Ishikawa (cell line): ENCODE measurements at regions not wholly inside any gene's neighbourhood (a gene's known extent, or its start where the extent isn't known, plus 50 kb on each side); places are given as distances from the start of the nearest gene placed in this dataset.

Source experiments
- CEBPB ChIP-seq: IDR thresholded peaks from 2 replicates; pipeline ENCODE4 v1.6.1; 2012
- EP300 ChIP-seq: IDR thresholded peaks from 2 replicates; pipeline ENCODE4 v1.6.1; 2012; ENCODE audit warnings: borderline replicate concordance
- FOXM1 ChIP-seq: IDR thresholded peaks from 2 replicates; pipeline ENCODE4 v1.6.1; 2012; ENCODE audit warnings: low read depth, borderline replicate concordance
- RAD21 ChIP-seq: IDR thresholded peaks from 2 replicates; pipeline ENCODE4 v1.6.1; 2012; ENCODE audit warnings: low read depth
- TCF12 ChIP-seq: IDR thresholded peaks from 2 replicates; pipeline ENCODE4 v1.6.1; 2012; ENCODE audit warnings: low read depth

DNA sequence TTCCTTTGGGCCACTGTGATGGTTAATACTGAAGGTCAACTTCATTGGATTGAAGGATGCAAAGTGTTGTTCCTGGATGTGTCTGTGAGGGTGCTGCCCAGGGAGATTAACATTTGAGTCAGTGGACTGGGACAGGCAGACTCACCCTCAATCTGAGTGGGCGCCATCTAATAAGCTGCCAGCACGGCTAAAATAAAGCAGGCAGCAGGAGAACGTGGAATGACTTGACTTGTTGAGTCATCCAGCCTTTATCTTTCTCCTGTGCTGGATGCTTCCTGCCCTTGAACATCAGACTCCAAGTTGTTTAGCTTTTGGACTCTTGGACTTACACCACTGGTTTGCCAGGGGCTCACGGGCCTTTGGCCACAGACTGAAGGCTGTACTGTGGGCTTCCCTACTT lies 1046.9 kb downstream of the TYW1 start:
- no peak for TF ChIP-seq RAD21
- TF ChIP-seq FOXM1, result no peak
- no peak for TF ChIP-seq EP300
- TF ChIP-seq CEBPB, result no peak
- no peak for TF ChIP-seq TCF12
